WI38 (cell line): ENCODE measurements at regions not wholly inside any gene's neighbourhood (a gene's known extent, or its start where the extent isn't known, plus 50 kb on each side); places are given as distances from the start of the nearest gene placed in this dataset.

Experiments
- H3K4me3 ChIP-seq: 2 replicates; pipeline ENCODE4 v1.5.1; 2011; ENCODE audit warnings: low read depth, mild to moderate bottlenecking, control low read depth, low read length
- TF ChIP-seq, protein P1 (sequence below): IDR thresholded peaks from 2 replicates; pipeline ENCODE4 v1.5.1; 2012; ENCODE audit warnings: low read depth, mild to moderate bottlenecking, control low read depth, low read length

DNA sequence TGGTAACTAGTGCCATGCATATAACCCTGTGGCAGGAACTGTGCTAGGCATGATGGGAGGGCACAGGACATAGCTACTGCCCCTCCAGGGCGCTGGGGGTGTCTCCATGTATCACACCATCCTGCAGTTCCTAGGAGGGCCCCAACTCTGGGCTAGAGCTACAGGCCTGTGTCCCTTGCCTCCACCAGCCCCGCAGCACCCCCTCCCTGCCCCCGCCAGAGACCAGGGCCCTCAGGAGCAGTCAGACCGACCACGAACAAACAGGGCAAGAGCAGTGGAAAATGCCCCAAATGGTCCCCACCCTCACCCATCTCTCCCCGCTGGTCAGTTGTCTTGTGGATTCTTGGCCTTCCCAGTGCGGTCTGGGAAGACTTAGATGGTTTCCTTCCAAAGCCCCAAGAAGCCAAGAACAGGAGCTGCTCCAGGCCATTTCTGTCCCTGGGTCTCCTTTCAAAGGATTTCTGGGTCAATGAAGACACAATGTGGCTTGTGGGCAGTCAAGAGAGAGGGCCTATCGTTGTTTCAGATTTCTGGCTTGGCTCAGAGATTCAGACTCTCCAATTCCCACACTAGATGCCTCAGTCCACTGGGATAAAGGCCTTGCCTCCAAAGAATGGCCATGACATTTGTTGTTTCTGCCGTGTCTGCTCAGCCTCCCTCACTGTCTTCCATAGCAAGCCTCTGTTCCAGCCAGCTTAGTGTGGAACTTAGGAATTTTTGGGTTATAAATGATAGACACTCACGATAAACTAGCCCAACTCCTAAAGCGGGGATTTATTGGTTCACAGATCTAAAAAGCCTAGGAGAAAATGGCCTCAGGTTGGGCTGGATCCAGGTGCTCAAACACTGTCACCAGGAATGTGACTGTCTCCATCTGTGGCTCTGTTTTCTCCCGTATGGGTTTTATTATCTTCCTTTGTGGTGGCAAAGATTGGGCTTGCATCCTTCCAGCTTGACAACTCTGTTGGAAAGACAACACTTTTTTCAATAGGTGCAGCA is 80.6 kb downstream of the LSM3 start:
- TF ChIP-seq, protein P1, sequence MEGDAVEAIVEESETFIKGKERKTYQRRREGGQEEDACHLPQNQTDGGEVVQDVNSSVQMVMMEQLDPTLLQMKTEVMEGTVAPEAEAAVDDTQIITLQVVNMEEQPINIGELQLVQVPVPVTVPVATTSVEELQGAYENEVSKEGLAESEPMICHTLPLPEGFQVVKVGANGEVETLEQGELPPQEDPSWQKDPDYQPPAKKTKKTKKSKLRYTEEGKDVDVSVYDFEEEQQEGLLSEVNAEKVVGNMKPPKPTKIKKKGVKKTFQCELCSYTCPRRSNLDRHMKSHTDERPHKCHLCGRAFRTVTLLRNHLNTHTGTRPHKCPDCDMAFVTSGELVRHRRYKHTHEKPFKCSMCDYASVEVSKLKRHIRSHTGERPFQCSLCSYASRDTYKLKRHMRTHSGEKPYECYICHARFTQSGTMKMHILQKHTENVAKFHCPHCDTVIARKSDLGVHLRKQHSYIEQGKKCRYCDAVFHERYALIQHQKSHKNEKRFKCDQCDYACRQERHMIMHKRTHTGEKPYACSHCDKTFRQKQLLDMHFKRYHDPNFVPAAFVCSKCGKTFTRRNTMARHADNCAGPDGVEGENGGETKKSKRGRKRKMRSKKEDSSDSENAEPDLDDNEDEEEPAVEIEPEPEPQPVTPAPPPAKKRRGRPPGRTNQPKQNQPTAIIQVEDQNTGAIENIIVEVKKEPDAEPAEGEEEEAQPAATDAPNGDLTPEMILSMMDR = no peak

DNA sequence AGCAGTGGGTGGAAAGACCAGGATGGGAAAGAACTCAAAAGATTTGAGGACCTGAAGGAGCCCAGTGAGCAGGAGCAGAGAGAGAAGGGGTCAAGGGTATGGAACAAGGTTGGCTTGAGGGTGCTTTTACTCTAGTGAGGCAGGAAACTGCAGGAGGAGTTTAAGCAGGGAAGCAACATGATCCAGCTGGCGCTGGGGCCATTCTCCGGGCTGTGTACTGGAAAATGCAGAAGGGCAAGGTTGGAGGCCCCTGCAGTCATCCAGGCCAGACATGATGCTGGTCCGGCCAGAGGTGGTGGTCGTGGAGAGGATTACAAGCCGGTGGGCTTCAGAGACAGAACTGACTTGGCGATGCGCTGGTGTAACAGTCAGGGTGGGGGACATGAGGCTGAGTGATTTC is 81.8 kb downstream of the LSM3 start:
- TF ChIP-seq, protein P1 = no peak
- H3K4me3 ChIP-seq = no peak overlapping the region

More for the DNA sequence above, 80.6 kb downstream of the LSM3 start:
- H3K4me3 ChIP-seq = no peak overlapping the region

DNA sequence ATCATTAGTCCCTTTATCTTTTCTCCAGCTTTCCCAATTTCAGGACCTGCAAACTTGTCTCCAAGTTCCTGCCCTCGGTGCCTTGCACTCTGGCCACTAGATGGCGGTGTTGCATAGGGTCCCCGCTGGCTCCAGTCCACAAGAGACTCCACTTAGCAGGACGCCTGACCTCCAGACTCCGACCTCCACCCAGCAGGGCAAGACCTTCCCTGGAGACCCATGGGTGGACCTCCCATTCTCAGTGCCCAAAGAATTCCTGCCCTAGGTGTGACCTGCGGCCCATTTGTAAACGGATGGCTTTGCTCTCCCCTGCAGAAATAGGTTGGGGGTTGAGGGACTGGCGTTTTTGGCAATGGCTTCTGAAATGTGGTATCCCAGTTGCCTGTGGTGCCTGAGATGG is 82.6 kb downstream of the LSM3 start:
- TF ChIP-seq, protein P1 = peak; percentile 97
- no peak overlapping the region for H3K4me3 ChIP-seq

DNA sequence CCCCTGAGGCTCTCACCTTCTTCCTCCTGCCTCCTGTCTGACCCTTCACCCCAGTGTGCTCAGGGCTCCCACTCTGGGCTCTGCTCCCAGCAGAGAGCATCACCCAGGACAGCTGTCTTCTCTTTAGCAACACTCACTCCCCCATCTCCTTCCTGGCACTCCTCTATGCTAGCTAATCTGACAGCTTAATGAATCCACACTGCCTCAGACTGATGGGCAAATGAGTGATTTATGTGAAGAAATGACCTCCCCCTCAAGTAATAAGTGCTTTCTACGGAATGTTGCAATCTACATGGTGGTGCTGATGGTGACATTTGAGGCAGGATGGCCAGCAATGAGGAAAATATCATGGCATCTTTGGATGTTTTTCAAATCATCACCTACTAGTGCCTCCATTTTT is 83.6 kb downstream of the LSM3 start:
- H3K4me3 ChIP-seq = no peak overlapping the region
- TF ChIP-seq, protein P1 = no peak

DNA sequence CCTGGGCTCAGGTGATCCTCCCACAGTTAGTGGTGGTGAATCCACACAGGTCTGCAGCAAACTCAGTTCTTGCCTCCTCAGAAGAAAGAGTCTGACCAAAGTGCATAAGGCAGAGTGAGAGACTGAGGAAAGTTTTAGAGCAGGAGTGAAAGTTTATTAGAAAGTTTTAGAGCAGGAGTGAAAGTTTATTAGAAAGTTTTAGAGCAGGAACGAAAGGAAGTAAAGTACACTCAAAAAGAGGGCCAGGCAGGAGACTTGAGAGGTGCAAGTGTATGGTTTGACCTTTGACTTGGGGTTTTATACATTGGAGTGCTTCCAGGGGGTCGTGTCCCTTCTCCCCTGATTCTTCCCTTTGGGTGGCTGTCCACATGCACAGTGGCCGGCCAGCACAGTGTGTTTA is 84.2 kb downstream of the LSM3 start:
- no peak overlapping the region for H3K4me3 ChIP-seq
- TF ChIP-seq, protein P1 = no peak

DNA sequence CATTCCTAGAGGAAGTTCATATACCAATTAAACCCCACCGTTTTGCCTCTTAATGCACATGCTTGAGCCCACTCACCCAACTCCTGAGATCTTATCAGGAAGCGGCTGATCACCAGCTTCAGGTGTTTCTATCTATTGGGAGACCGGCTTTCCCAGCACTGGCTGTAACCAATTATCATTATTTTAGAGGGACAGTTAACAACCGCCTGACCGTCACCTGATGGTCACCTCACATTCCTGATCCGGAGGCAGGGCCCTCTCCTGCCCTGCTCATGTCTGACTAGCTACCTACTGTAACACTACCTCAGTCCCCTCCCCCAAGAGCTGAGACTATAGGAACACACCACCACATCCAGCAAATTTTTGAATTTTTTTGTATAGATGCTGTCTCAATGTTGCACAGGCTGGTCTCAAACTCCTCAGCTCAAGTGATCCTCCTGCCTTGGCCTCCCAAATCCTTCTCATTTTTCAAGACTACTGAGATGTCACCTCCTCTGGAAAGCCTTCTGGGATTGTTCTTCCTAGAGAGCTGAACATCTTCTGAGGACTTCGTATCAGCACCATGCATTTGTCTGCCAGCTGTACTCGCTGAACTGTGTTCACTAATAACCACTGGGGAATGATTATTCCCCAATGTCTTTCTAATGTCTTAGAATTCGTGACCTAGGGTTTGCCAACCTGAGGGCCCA is 84.8 kb downstream of the LSM3 start:
- H3K4me3 ChIP-seq = no peak overlapping the region
- TF ChIP-seq, protein P1 = no peak
